ENCODE measurements at regions not wholly inside any gene's neighbourhood (a gene's known extent, or its start where the extent isn't known, plus 50 kb on each side); places are given as distances from the start of the nearest gene placed in this dataset.
"Not testable (repeated sequence)": the region's sequence is repeated elsewhere in the genome, so short reads cannot be mapped to it uniquely, and the experiment has no call there.

GRCh38 chr5:104353371-104353770 lies 790.8 kb upstream of the NUDT12 start:
- no peak for DNase-seq (ENCODE audit: low read depth in 2 of 2)

- DNase-seq (ENCODE audit: low read depth in 2 of 2), result no peak
These were observed 790.4 kb upstream of the NUDT12 start for GRCh38 chr5:104352954-104353353.

GRCh38 chr5:104347119-104347708 lies 784.6 kb upstream of the NUDT12 start:
- DNase-seq (ENCODE audit: low read depth in 2 of 2), result no peak

GRCh38 chr5:104345222-104346016 lies 782.8 kb upstream of the NUDT12 start:
- DNase-seq (ENCODE audit: low read depth in 2 of 2), result no peak

GRCh38 chr5:104344809-104345208 lies 782.2 kb upstream of the NUDT12 start:
- no peak for DNase-seq (ENCODE audit: low read depth in 2 of 2)

GRCh38 chr5:104327801-104328200 lies 765.2 kb upstream of the NUDT12 start:
- no peak for DNase-seq (ENCODE audit: low read depth in 2 of 2)

- DNase-seq (ENCODE audit: low read depth in 2 of 2), result no peak
These were observed 764.4 kb upstream of the NUDT12 start for GRCh38 chr5:104326966-104327365.

- no peak for DNase-seq (ENCODE audit: low read depth in 2 of 2)
These were observed 762.8 kb upstream of the NUDT12 start for GRCh38 chr5:104325356-104325755.

GRCh38 chr5:104316676-104317075 lies 754.1 kb upstream of the NUDT12 start:
- not testable (repeated sequence) for DNase-seq (ENCODE audit: low read depth in 2 of 2)

GRCh38 chr5:104312481-104312880 lies 749.9 kb upstream of the NUDT12 start:
- no peak for DNase-seq (ENCODE audit: low read depth in 2 of 2)

- no peak for DNase-seq (ENCODE audit: low read depth in 2 of 2)
These were observed 743.0 kb upstream of the NUDT12 start for GRCh38 chr5:104305602-104306001.

GRCh38 chr5:104299998-104300706 lies 737.6 kb upstream of the NUDT12 start:
- no peak for DNase-seq (ENCODE audit: low read depth in 2 of 2)

GRCh38 chr5:104298518-104298917 lies 735.9 kb upstream of the NUDT12 start:
- DNase-seq (ENCODE audit: low read depth in 2 of 2), result no peak

GRCh38 chr5:104297076-104297475 lies 734.5 kb upstream of the NUDT12 start:
- no peak for DNase-seq (ENCODE audit: low read depth in 2 of 2)

GRCh38 chr5:104295991-104296390 lies 733.4 kb upstream of the NUDT12 start:
- DNase-seq (ENCODE audit: low read depth in 2 of 2), result no peak

- no peak for DNase-seq (ENCODE audit: low read depth in 2 of 2)
These were observed 720.5 kb upstream of the NUDT12 start for GRCh38 chr5:104283136-104283535.

- no peak for DNase-seq (ENCODE audit: low read depth in 2 of 2)
These were observed 711.1 kb upstream of the NUDT12 start for GRCh38 chr5:104273725-104274124.

- no peak for DNase-seq (ENCODE audit: low read depth in 2 of 2)
These were observed 704.9 kb upstream of the NUDT12 start for GRCh38 chr5:104267320-104268015.

GRCh38 chr5:104266161-104266560 lies 703.6 kb upstream of the NUDT12 start:
- DNase-seq (ENCODE audit: low read depth in 2 of 2), result no peak

- no peak for DNase-seq (ENCODE audit: low read depth in 2 of 2)
These were observed 703.0 kb upstream of the NUDT12 start for GRCh38 chr5:104265531-104266140.

- DNase-seq (ENCODE audit: low read depth in 2 of 2), result no peak
These were observed 684.7 kb upstream of the NUDT12 start for GRCh38 chr5:104247260-104247659.

GRCh38 chr5:104241046-104241445 lies 678.5 kb upstream of the NUDT12 start:
- no peak for DNase-seq (ENCODE audit: low read depth in 2 of 2)

All from stimulated activated CD8-positive, alpha-beta memory T cell treated with anti-CD3 and anti-CD28 coated beads, Interleukin-2, amount 100 ng/mL, for 48 hours (primary cell).